ENCODE measurements at regions not wholly inside any gene's neighbourhood (a gene's known extent, or its start where the extent isn't known, plus 50 kb on each side); places are given as distances from the start of the nearest gene placed in this dataset.

DNA sequence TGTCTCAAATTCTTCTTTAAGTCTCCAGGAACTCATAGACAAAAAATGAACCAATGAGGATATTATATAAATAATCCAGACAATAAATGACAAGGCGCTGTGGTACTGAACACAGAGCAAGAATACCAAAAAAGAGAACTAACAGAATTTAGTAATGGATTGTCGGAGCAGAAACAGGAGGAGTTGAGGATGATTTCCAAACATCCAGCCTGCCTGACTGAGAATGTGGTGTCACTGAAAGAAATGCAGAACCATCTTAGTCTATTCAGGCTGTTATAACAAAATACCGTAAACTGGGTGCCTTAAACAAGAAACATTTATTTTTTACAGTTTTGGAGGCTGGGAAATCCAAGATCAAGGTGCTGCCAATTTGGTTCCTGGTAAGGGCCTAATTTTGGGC, 79.7 kb downstream of the RGS2 start:
- intact Hi-C loops (cut with micrococcal nuclease) (no loop called here), dilution Hi-C loops (cut with MboI; ENCODE audit: extremely low pct_ligation_motif_present, low sequenced_read_pairs) (no loop called here)
- Histone ChIP-seq H3K4me2 (ENCODE audit: insufficient read depth, low read length) (no peak overlapping the region), H3K4me1 (ENCODE audit: control insufficient read depth, extremely low read depth, insufficient read depth, low read length) (no peaks in the 10 kb centered on the region), H3K36me3 (ENCODE audit: control insufficient read depth in 2 of 2, extremely low read depth in 1 of 2, insufficient read depth in 2 of 2, low read length in 2 of 2) (no peaks in the 10 kb centered on the region), H3K9me3 (replicated peaks; ENCODE audit: control insufficient read depth, insufficient read depth, low read length) (no peaks in the 10 kb centered on the region), H2AFZ (ENCODE audit: low read depth, low read length) (no peak overlapping the region), H3K9me1 (replicated peaks; ENCODE audit: control insufficient read depth, extremely low read depth, insufficient read depth, low read length) (no peaks in the 10 kb centered on the region), H3K79me2 (ENCODE audit: control insufficient read depth, insufficient read depth, low read length) (no peaks in the 10 kb centered on the region), H3K4me3 (replicated peaks in 1 of 3; ENCODE audit: insufficient read depth in 1 of 3, low read depth in 1 of 3, low read length in 3 of 3) (no peak overlapping the region), H4K20me1 (replicated peaks; ENCODE audit: control insufficient read depth, extremely low read depth, insufficient read depth, low read length) (no peaks in the 10 kb centered on the region), H3K9ac (replicated peaks; ENCODE audit: extremely low read depth, insufficient read depth, low read length) (no peak overlapping the region), H3K27me3 (ENCODE audit: control insufficient read depth in 2 of 2, insufficient read depth in 2 of 2, low read length in 2 of 2) (no peaks in the 10 kb centered on the region), H3K27ac (ENCODE audit: insufficient read depth, low read depth, low read length) (no peak overlapping the region)
- no TSS peak for BruUV-seq (replicated peaks)
- DNase-seq (ENCODE audit: low read depth, low spot score) (no peak), FAIRE-seq (no peak)
- ChIA-PET POLR2A (no interaction called here), CTCF (no interaction called here)
- no peak for TF ChIP-seq POLR2AphosphoS5 (IDR thresholded peaks at IDR 0.05; ENCODE audit: insufficient read depth, low read depth, low read length)
- no peak for TF ChIP-seq GATA2 (IDR thresholded peaks at IDR 0.05; ENCODE audit: insufficient read depth, insufficient read length, low read depth, low read length)
- no peak for TF ChIP-seq EZH2 (IDR thresholded peaks at IDR 0.05; ENCODE audit: borderline replicate concordance, low read depth, low read length, severe bottlenecking)
- no peak for TF ChIP-seq JUN (IDR thresholded peaks at IDR 0.05; ENCODE audit: borderline replicate concordance, insufficient read depth, insufficient read length, low read depth)
- TF ChIP-seq, protein P1, sequence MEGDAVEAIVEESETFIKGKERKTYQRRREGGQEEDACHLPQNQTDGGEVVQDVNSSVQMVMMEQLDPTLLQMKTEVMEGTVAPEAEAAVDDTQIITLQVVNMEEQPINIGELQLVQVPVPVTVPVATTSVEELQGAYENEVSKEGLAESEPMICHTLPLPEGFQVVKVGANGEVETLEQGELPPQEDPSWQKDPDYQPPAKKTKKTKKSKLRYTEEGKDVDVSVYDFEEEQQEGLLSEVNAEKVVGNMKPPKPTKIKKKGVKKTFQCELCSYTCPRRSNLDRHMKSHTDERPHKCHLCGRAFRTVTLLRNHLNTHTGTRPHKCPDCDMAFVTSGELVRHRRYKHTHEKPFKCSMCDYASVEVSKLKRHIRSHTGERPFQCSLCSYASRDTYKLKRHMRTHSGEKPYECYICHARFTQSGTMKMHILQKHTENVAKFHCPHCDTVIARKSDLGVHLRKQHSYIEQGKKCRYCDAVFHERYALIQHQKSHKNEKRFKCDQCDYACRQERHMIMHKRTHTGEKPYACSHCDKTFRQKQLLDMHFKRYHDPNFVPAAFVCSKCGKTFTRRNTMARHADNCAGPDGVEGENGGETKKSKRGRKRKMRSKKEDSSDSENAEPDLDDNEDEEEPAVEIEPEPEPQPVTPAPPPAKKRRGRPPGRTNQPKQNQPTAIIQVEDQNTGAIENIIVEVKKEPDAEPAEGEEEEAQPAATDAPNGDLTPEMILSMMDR (IDR thresholded peaks at IDR 0.05; ENCODE audit: extremely low read depth in 1 of 2, insufficient read depth in 1 of 2, low read depth in 1 of 2, low read length in 2 of 2): no peak
- TF ChIP-seq POLR2A (IDR thresholded peaks at IDR 0.05; ENCODE audit: low read depth, low read length): no peak
- TF ChIP-seq, protein P2, sequence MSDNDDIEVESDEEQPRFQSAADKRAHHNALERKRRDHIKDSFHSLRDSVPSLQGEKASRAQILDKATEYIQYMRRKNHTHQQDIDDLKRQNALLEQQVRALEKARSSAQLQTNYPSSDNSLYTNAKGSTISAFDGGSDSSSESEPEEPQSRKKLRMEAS (IDR thresholded peaks at IDR 0.05; ENCODE audit: insufficient read depth, insufficient read length): no peak
- TF ChIP-seq MYC (IDR thresholded peaks at IDR 0.05; ENCODE audit: low read depth, low read length): no peak
- no peak for TF ChIP-seq FOS (IDR thresholded peaks at IDR 0.05; ENCODE audit: borderline replicate concordance, insufficient read depth, low read length)

Measured in endothelial cell of umbilical vein (primary cell).